Trophoblast cell (in vitro differentiated cells and primary cell): ENCODE measurements at regions not wholly inside any gene's neighbourhood (a gene's known extent, or its start where the extent isn't known, plus 50 kb on each side); places are given as distances from the start of the nearest gene placed in this dataset.

Source experiments
- DNase-seq, 2 donors: peaks; one replicate each; pipeline ENCODE4 v3.0.0-alpha.2; 2016
- H2AFZ ChIP-seq: 2 replicates; pipeline ENCODE4 v1.6.1; 2013; ENCODE audit warnings: low read length, moderate library complexity, mild to moderate bottlenecking; ENCODE audit not compliant: insufficient read depth, poor library complexity
- H2AK5ac ChIP-seq: 2 replicates; pipeline ENCODE4 v1.6.1; 2013; ENCODE audit warnings: mild to moderate bottlenecking, low read length
- H2BK120ac ChIP-seq: 2 replicates; pipeline ENCODE4 v1.6.1; 2013; ENCODE audit warnings: low read length, mild to moderate bottlenecking, moderate library complexity; ENCODE audit not compliant: insufficient read depth, poor library complexity
- H2BK12ac ChIP-seq: 2 replicates; pipeline ENCODE4 v1.6.1; 2013; ENCODE audit warnings: mild to moderate bottlenecking, low read length, moderate library complexity
- H2BK5ac ChIP-seq: 2 replicates; pipeline ENCODE4 v1.6.1; 2013; ENCODE audit warnings: low read length, low read depth, moderate library complexity, mild to moderate bottlenecking; ENCODE audit not compliant: poor library complexity
- H3K14ac ChIP-seq: 2 replicates; pipeline ENCODE4 v1.6.1; 2013; ENCODE audit warnings: mild to moderate bottlenecking, low read length
- H3K18ac ChIP-seq: 2 replicates; pipeline ENCODE4 v1.6.1; 2013; ENCODE audit warnings: mild to moderate bottlenecking, low read length
- H3K23ac ChIP-seq: 2 replicates; pipeline ENCODE4 v1.6.1; 2013; ENCODE audit warnings: low read length
- H3K27ac ChIP-seq: 2 replicates; pipeline ENCODE4 v1.5.1; 2013; ENCODE audit warnings: low read depth, mild to moderate bottlenecking, inconsistent platforms, low read length, moderate library complexity
- H3K27me3 ChIP-seq: 2 replicates; pipeline ENCODE4 v1.6.1; 2013; ENCODE audit warnings: inconsistent platforms, mild to moderate bottlenecking, low read length, moderate library complexity; ENCODE audit not compliant: insufficient read depth
- H3K36me3 ChIP-seq, 2 experiments: 1 replicate in 1 of 2; 2 replicates in 1 of 2; pipeline ENCODE4 v1.6.1; 2013; ENCODE audit warnings: low read length in 2 of 2, mild to moderate bottlenecking in 2 of 2, moderate library complexity in 1 of 2; ENCODE audit not compliant: insufficient read depth in 2 of 2, control insufficient read depth in 1 of 2
- H3K4ac ChIP-seq: 2 replicates; pipeline ENCODE4 v1.6.1; 2013; ENCODE audit warnings: low read depth, mild to moderate bottlenecking, low read length, moderate library complexity
- H3K4me1 ChIP-seq, 2 experiments: 1 replicate in 1 of 2; 2 replicates in 1 of 2; pipeline ENCODE4 v1.6.1; 2013; ENCODE audit warnings: low read length in 2 of 2, mild to moderate bottlenecking in 2 of 2, moderate library complexity in 1 of 2; ENCODE audit not compliant: insufficient read depth in 2 of 2, control insufficient read depth in 1 of 2
- H3K4me2 ChIP-seq: 2 replicates; pipeline ENCODE4 v1.6.1; 2013; ENCODE audit warnings: inconsistent platforms, mild to moderate bottlenecking, low read length, moderate library complexity
- H3K4me3 ChIP-seq: 2 replicates; pipeline ENCODE4 v1.5.1; 2013; ENCODE audit warnings: mild to moderate bottlenecking, low read depth, low read length, inconsistent platforms
- H3K79me1 ChIP-seq: one replicate; pipeline ENCODE4 v1.6.1; 2013; ENCODE audit warnings: low read length
- H3K79me2 ChIP-seq: 2 replicates; pipeline ENCODE4 v1.6.1; 2013; ENCODE audit warnings: low read length, mild to moderate bottlenecking; ENCODE audit not compliant: control insufficient read depth, insufficient read depth, poor library complexity
- H3K9ac ChIP-seq: 2 replicates; pipeline ENCODE4 v1.6.1; 2013; ENCODE audit warnings: mild to moderate bottlenecking, low read length
- H3K9me3 ChIP-seq: 2 replicates; pipeline ENCODE4 v1.6.1; 2013; ENCODE audit warnings: low read depth, mild to moderate bottlenecking, control low read depth, inconsistent platforms, low read length; ENCODE audit not compliant: insufficient read depth
- H4K12ac ChIP-seq: 2 replicates; pipeline ENCODE4 v1.6.1; 2013; ENCODE audit warnings: low read depth, mild to moderate bottlenecking, low read length, moderate library complexity
- H4K8ac ChIP-seq: 2 replicates; pipeline ENCODE4 v1.6.1; 2013; ENCODE audit warnings: low read depth, mild to moderate bottlenecking, low read length, moderate library complexity
- H4K91ac ChIP-seq: one replicate; pipeline ENCODE4 v1.6.1; 2013; ENCODE audit warnings: low read depth, mild to moderate bottlenecking, low read length, moderate library complexity
- WGBS: extraction: QIAGEN DNeasy Blood & Tissue Kit; methylation state at CpG from one replicate; pipeline ENCODE4 v1.1.7; 2013; ENCODE audit warnings: missing lambda C conversion rate; ENCODE audit not compliant: insufficient read length, insufficient coverage; ENCODE audit errors: extremely low coverage; 5-methylcytosine and 5-hydroxymethylcytosine counted together

- Histone ChIP-seq H3K18ac (no peak overlapping the region), H3K4me2 (no peak overlapping the region), H3K27me3 (no peaks in the 10 kb centered on the region), H2BK5ac (no peak overlapping the region), H3K14ac (no peak overlapping the region), H4K8ac (no peak overlapping the region), H2BK12ac (no peak overlapping the region), H3K4me1 (peaks cover 11 to 19% of the 10 kb centered on the region in 2 experiments), H3K79me2 (no peaks in the 10 kb centered on the region), H3K4me3 (no peak overlapping the region), H2BK120ac (no peak overlapping the region), H3K79me1 (no peaks in the 10 kb centered on the region), H4K12ac (no peak overlapping the region), H3K27ac (no peak overlapping the region), H3K4ac (no peak overlapping the region), H3K23ac (no peak overlapping the region), H2AK5ac (no peak overlapping the region), H3K36me3 (no peaks in the 10 kb centered on the region), H3K9me3 (peaks cover 2% of the 10 kb centered on the region), H3K9ac (no peak overlapping the region), H4K91ac (no peak overlapping the region), H2AFZ (no peak overlapping the region)
- DNase-seq = no peak
- no CpG with 5 or more reads among the region's 2 CpGs for WGBS
Observed at GRCh38 chr15:70348226-70348543, 250.5 kb upstream of the TLE3 start.

GRCh38 chr15:70347321-70348225 is 249.9 kb upstream of the TLE3 start:
- Histone ChIP-seq H3K9ac (no peak overlapping the region), H3K23ac (no peak overlapping the region), H3K9me3 (peaks cover 2% of the 10 kb centered on the region), H3K4me2 (no peak overlapping the region), H3K14ac (no peak overlapping the region), H2BK5ac (no peak overlapping the region), H2BK120ac (no peak overlapping the region), H3K4me3 (no peak overlapping the region), H3K18ac (no peak overlapping the region), H3K27me3 (no peaks in the 10 kb centered on the region), H4K91ac (no peak overlapping the region), H3K36me3 (no peaks in the 10 kb centered on the region), H2BK12ac (no peak overlapping the region), H3K27ac (no peak overlapping the region), H3K79me2 (no peaks in the 10 kb centered on the region), H4K12ac (no peak overlapping the region), H3K4ac (no peak overlapping the region), H4K8ac (no peak overlapping the region), H2AFZ (no peak overlapping the region), H3K79me1 (no peaks in the 10 kb centered on the region), H2AK5ac (no peak overlapping the region), H3K4me1 (peaks cover 13 to 22% of the 10 kb centered on the region in 2 experiments)
- DNase-seq = peak; percentile 46 to 91
- WGBS = no CpG with 5 or more reads among the region's 7 CpGs

- Histone ChIP-seq H4K91ac (no peak overlapping the region), H3K4ac (no peak overlapping the region), H3K9ac (no peak overlapping the region), H3K14ac (no peak overlapping the region), H3K18ac (no peak overlapping the region), H3K27ac (no peak overlapping the region), H3K79me2 (no peaks in the 10 kb centered on the region), H4K8ac (no peak overlapping the region), H3K9me3 (peaks cover 2% of the 10 kb centered on the region), H2BK120ac (no peak overlapping the region), H2AFZ (no peak overlapping the region), H3K4me1 (peaks cover 16 to 22% of the 10 kb centered on the region in 2 experiments), H2AK5ac (no peak overlapping the region), H2BK5ac (no peak overlapping the region), H3K27me3 (no peaks in the 10 kb centered on the region), H3K23ac (no peak overlapping the region), H3K4me3 (no peak overlapping the region), H4K12ac (no peak overlapping the region), H3K79me1 (peaks cover 2% of the 10 kb centered on the region), H3K36me3 (no peaks in the 10 kb centered on the region), H3K4me2 (no peak overlapping the region), H2BK12ac (no peak overlapping the region)
- WGBS = no CpG with 5 or more reads among the region's 7 CpGs
- no peak for DNase-seq
Observed at GRCh38 chr15:70345251-70346019, 247.7 kb upstream of the TLE3 start.

GRCh38 chr15:70344666-70345065 is 246.9 kb upstream of the TLE3 start:
- H3K27ac ChIP-seq = no peak overlapping the region
- peaks cover 2% of the 10 kb centered on the region for H3K9me3 ChIP-seq
- no peaks in the 10 kb centered on the region for H3K79me2 ChIP-seq
- peaks cover 2% of the 10 kb centered on the region for H3K79me1 ChIP-seq
- H4K8ac ChIP-seq = no peak overlapping the region
- H2AFZ ChIP-seq = no peak overlapping the region
- H4K91ac ChIP-seq = no peak overlapping the region
- H3K27me3 ChIP-seq = no peaks in the 10 kb centered on the region
- H3K18ac ChIP-seq = no peak overlapping the region
- peaks cover 23 to 27% of the 10 kb centered on the region in 2 experiments for H3K4me1 ChIP-seq
- H3K36me3 ChIP-seq = no peaks in the 10 kb centered on the region
- no peak overlapping the region for H3K9ac ChIP-seq
- no CpG with 5 or more reads among the region's 3 CpGs for WGBS
- no peak overlapping the region for H2BK120ac ChIP-seq
- H2BK12ac ChIP-seq = no peak overlapping the region
- H2BK5ac ChIP-seq = no peak overlapping the region
- H3K4me2 ChIP-seq = no peak overlapping the region
- H4K12ac ChIP-seq = no peak overlapping the region
- H3K23ac ChIP-seq = no peak overlapping the region
- H2AK5ac ChIP-seq = no peak overlapping the region
- H3K4ac ChIP-seq = no peak overlapping the region
- no peak overlapping the region for H3K4me3 ChIP-seq
- no peak overlapping the region for H3K14ac ChIP-seq
- no peak for DNase-seq
